ENCODE measurements at regions not wholly inside any gene's neighbourhood (a gene's known extent, or its start where the extent isn't known, plus 50 kb on each side); places are given as distances from the start of the nearest gene placed in this dataset.

- TF ChIP-seq CTCF (IDR thresholded peaks at IDR 0.05; ENCODE audit: low read depth, low read length, poor library complexity, severe bottlenecking) (no peak), EZH2phosphoT487 (IDR thresholded peaks at IDR 0.05; ENCODE audit: borderline replicate concordance, low read length) (no peak)
These were observed 50.6 kb upstream of the FAM204A start for GRCh38 chr10:118392761-118393160.
